ENCODE measurements at regions not wholly inside any gene's neighbourhood (a gene's known extent, or its start where the extent isn't known, plus 50 kb on each side); places are given as distances from the start of the nearest gene placed in this dataset.

- TF ChIP-seq CTCF (IDR thresholded peaks at IDR 0.05; ENCODE audit: low read depth, low read length) = no peak
- no peaks in the 10 kb centered on the region for H3K4me1 ChIP-seq
- DNase-seq = no peak
- no peaks in the 10 kb centered on the region for H3K36me3 ChIP-seq
- no peaks in the 10 kb centered on the region for H3K27me3 ChIP-seq
- no peaks in the 10 kb centered on the region for H3K9me3 ChIP-seq
- H3K4me3 ChIP-seq (ENCODE audit: low read depth, low read length) = no peak overlapping the region
Observed at GRCh38 chr17:59479141-59479540, 86.3 kb upstream of the DHX40 start.

GRCh38 chr17:59483860-59484259, 81.5 kb upstream of the DHX40 start:
- no peaks in the 10 kb centered on the region; the same call in 1 of the 2 replicates for H3K4me1 ChIP-seq
- H3K27me3 ChIP-seq = no peaks in the 10 kb centered on the region
- no peaks in the 10 kb centered on the region for H3K36me3 ChIP-seq
- no peak for DNase-seq
- no peak for TF ChIP-seq CTCF (IDR thresholded peaks at IDR 0.05; ENCODE audit: low read depth, low read length)
- no peaks in the 10 kb centered on the region for H3K9me3 ChIP-seq
- H3K4me3 ChIP-seq (ENCODE audit: low read depth, low read length) = no peak overlapping the region

GRCh38 chr17:59485015-59485414, 80.4 kb upstream of the DHX40 start:
- H3K9me3 ChIP-seq = no peaks in the 10 kb centered on the region
- H3K27me3 ChIP-seq = no peaks in the 10 kb centered on the region
- TF ChIP-seq CTCF (IDR thresholded peaks at IDR 0.05; ENCODE audit: low read depth, low read length) = no peak
- DNase-seq = no peak
- no peaks in the 10 kb centered on the region for H3K36me3 ChIP-seq
- H3K4me3 ChIP-seq (ENCODE audit: low read depth, low read length) = no peak overlapping the region
- no peaks in the 10 kb centered on the region; the same call in 1 of the 2 replicates for H3K4me1 ChIP-seq

GRCh38 chr17:59485946-59486345, 79.5 kb upstream of the DHX40 start:
- no peaks in the 10 kb centered on the region for H3K9me3 ChIP-seq
- H3K36me3 ChIP-seq = no peaks in the 10 kb centered on the region
- DNase-seq = no peak
- no peak overlapping the region for H3K4me3 ChIP-seq (ENCODE audit: low read depth, low read length)
- H3K4me1 ChIP-seq = no peaks in the 10 kb centered on the region; the same call in 1 of the 2 replicates
- no peak for TF ChIP-seq CTCF (IDR thresholded peaks at IDR 0.05; ENCODE audit: low read depth, low read length)
- H3K27me3 ChIP-seq = no peaks in the 10 kb centered on the region

GRCh38 chr17:59487161-59487873, 78.1 kb upstream of the DHX40 start:
- H3K4me1 ChIP-seq = no peaks in the 10 kb centered on the region; the same call in 1 of the 2 replicates
- TF ChIP-seq CTCF (IDR thresholded peaks at IDR 0.05; ENCODE audit: low read depth, low read length) = no peak
- H3K27me3 ChIP-seq = no peaks in the 10 kb centered on the region
- H3K4me3 ChIP-seq (ENCODE audit: low read depth, low read length) = peak overlapping the region; percentile 38
- H3K36me3 ChIP-seq = no peaks in the 10 kb centered on the region
- DNase-seq = no peak
- no peaks in the 10 kb centered on the region for H3K9me3 ChIP-seq

- Histone ChIP-seq H3K4me1 (no peaks in the 10 kb centered on the region; the same call in 1 of the 2 replicates), H3K9me3 (no peaks in the 10 kb centered on the region), H3K27me3 (no peaks in the 10 kb centered on the region), H3K36me3 (no peaks in the 10 kb centered on the region), H3K4me3 (ENCODE audit: low read depth, low read length) (no peak overlapping the region)
- DNase-seq = no peak
- TF ChIP-seq CTCF (IDR thresholded peaks at IDR 0.05; ENCODE audit: low read depth, low read length) = no peak
Observed at GRCh38 chr17:59488805-59489204, 76.6 kb upstream of the DHX40 start.
